Frontal cortex (tissue), 3 donors: ENCODE measurements at regions not wholly inside any gene's neighbourhood (a gene's known extent, or its start where the extent isn't known, plus 50 kb on each side); places are given as distances from the start of the nearest gene placed in this dataset.
"Not testable (repeated sequence)": the region's sequence is repeated elsewhere in the genome, so short reads cannot be mapped to it uniquely, and the experiment has no call there.

ENCODE experiments used
- DNase-seq, 2 donors: peaks; one replicate each; pipeline ENCODE4 v3.0.0; 2012; ENCODE audit warnings: low spot score in 2 of 2
- FAIRE-seq: peaks from 2 replicates; lab custom pipeline; 2012; peaks lifted over from hg19 to GRCh38; lab: Jason Lieb, UNC
- donor health status: control.
- donor health status: control.
- donor health status: control.

- FAIRE-seq = no peak
- DNase-seq = no peak
These were observed 333.9 kb upstream of the CNR1 start for GRCh38 chr6:88499845-88500699.

DNA sequence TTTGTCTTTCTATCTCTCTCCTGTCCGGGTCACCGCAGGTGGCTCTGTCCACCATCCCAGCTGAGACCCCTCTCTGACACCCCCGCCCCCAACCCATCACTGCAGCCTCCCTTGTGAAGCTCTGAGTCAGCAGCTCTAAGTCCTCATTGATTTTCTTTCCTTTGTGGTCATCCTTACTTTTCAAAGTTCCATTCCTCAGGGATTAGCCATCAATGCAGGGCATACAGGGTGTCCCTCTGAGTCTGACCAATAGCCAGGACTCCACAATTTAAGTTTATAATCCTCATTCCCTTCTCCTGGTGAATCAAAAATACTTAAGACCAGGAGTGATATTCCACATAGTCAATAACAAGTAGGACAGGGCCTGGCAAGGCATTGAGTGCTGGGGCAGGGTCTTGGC lies 333.3 kb upstream of the CNR1 start:
- DNase-seq = no peak
- no peak for FAIRE-seq

GRCh38 chr6:88497403-88497802 lies 331.3 kb upstream of the CNR1 start:
- not testable (repeated sequence) for DNase-seq, FAIRE-seq

GRCh38 chr6:88494401-88495140 lies 328.4 kb upstream of the CNR1 start:
- DNase-seq = no peak
- no peak for FAIRE-seq

- DNase-seq (no peak), FAIRE-seq (no peak)
These were observed 327.6 kb upstream of the CNR1 start for GRCh38 chr6:88493717-88494116.

- no peak for FAIRE-seq
- DNase-seq = peak in 1 of 2 donors; percentile 6
These were observed 326.7 kb upstream of the CNR1 start for GRCh38 chr6:88492824-88493223.

GRCh38 chr6:88492241-88492640 lies 326.1 kb upstream of the CNR1 start:
- FAIRE-seq (no peak), DNase-seq (no peak)

GRCh38 chr6:88491266-88491880 lies 325.2 kb upstream of the CNR1 start:
- DNase-seq = no peak
- FAIRE-seq = no peak

- FAIRE-seq = no peak
These were observed 324.7 kb upstream of the CNR1 start for GRCh38 chr6:88490908-88491264.

DNA sequence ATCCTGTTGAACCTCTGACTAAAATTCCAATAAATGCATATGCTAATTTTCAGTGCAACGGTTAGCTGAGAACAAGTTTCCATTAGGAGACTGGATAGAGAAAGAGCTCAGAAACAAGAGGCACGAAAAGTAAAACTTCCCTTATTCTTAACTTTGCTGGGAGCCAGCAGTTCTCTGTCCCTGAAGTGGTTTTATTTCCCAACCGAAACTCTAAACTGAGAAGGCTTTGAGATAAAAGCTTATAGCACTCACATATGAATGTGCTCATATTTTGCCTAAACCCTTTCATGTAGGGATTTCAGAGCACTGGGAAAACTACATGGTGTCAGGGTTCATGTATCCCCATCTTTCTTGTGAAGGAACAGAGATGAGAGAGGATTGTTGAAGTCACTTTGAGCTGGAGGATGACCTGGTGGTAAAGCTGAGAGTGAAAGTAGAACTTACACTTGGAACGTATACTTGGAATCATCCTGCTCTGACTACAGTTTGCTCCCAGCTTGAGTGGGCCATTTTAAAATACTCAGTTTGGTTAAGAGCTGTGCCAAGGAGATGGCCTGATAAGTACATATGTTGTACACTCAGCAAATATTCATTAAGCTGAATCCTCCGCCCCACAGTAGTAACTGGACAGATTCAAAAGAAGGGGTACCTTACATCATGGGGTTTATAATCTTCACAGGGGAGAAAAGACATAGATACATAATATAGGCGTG lies 324.2 kb upstream of the CNR1 start:
- FAIRE-seq (no peak), DNase-seq (no peak)

More at GRCh38 chr6:88490908-88491264, 324.7 kb upstream of the CNR1 start:
- no peak for DNase-seq

GRCh38 chr6:88483424-88483823 lies 317.3 kb upstream of the CNR1 start:
- no peak for DNase-seq
- FAIRE-seq = no peak

DNA sequence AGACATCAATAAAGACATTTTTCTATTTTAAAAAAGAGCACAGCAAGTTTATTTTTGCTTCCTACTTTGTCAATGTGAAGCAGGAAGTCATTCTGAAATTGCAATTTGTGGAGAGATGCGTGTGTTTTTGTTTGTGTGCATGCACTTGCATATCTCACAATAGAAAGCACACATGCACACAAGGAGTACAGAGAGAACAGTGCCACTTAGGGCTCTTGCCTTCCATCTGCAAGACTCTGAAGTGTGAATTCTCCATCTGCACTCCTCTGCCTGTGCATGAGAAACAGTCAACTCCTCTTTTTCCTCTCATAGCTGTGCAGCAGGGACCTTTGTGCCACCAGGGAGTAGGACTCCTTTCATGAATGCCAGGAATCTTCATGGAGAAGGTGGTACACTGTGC lies 316.3 kb upstream of the CNR1 start:
- FAIRE-seq (no peak), DNase-seq (no peak)

GRCh38 chr6:88481519-88481918 lies 315.4 kb upstream of the CNR1 start:
- FAIRE-seq (no peak), DNase-seq (no peak)

DNA sequence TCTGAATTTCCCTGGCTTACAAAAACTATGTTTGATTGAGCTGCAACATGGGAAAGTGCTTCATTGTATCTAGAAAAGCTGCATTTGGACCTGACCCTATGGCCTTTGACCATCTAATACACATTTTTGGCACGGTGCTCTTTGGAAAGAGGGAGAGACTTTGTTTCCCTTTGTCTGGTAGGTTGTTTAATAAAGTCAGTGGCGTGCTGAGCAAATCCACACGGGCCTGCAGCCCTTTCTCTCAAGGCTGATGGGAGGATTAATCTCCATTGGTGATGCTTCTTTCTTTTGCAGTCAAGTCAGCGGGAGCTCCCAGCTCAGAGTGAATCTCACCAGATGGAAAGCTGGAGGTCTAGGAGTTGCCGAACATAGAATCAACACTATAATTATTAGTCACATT lies 314.7 kb upstream of the CNR1 start:
- DNase-seq (no peak), FAIRE-seq (no peak)

GRCh38 chr6:88477413-88477812 lies 311.3 kb upstream of the CNR1 start:
- DNase-seq (no peak), FAIRE-seq (no peak)

DNA sequence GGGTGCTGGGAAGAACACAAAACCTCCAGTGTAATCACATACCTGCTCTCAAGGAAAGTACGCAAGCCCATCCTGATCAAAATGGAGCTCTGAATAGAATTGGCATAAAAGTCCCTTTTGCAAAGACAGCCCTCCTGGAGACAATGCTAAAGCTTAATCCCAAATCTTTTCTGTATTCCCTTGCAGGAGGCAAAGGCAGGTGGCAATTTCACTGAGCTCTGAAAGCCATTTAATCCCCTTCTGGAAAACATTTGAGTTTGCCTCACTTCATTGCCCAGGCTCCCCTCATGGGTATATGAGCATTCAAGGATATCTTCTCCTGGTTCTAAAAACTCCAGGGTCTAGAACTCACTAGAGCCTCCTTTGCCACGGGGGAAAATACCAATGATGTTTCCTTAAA lies 310.2 kb upstream of the CNR1 start:
- no peak for DNase-seq

GRCh38 chr6:88474720-88475119 lies 308.6 kb upstream of the CNR1 start:
- FAIRE-seq (no peak), DNase-seq (no peak)

More for the DNA sequence above, 310.2 kb upstream of the CNR1 start:
- FAIRE-seq = no peak

GRCh38 chr6:88473589-88473988 lies 307.4 kb upstream of the CNR1 start:
- FAIRE-seq (no peak), DNase-seq (no peak)

- DNase-seq = no peak
- FAIRE-seq = no peak
These were observed 306.8 kb upstream of the CNR1 start for GRCh38 chr6:88472851-88473525.

- DNase-seq (no peak), FAIRE-seq (no peak)
These were observed 293.5 kb upstream of the CNR1 start for GRCh38 chr6:88459643-88460042.
